ENCODE measurements at regions not wholly inside any gene's neighbourhood (a gene's known extent, or its start where the extent isn't known, plus 50 kb on each side); places are given as distances from the start of the nearest gene placed in this dataset.

GRCh38 chr22:44608597-44609399, 93.2 kb upstream of the PRR5 start:
- Histone ChIP-seq H3K27me3 (ENCODE audit: control insufficient read depth, insufficient read depth, low read length) (peaks cover 8% of the 10 kb centered on the region), H3K27ac (ENCODE audit: insufficient read depth, low read length, poor library complexity, severe bottlenecking) (no peak overlapping the region), H3K4me3 (ENCODE audit: low read depth, low read length) (no peak overlapping the region), H3K36me3 (ENCODE audit: control insufficient read depth, insufficient read depth, low read length) (no peaks in the 10 kb centered on the region), H3K9me3 (ENCODE audit: control insufficient read depth in 2 of 2, low read length in 2 of 2) (peaks cover 11 to 33% of the 10 kb centered on the region in 2 experiments), H3K4me1 (ENCODE audit: control insufficient read depth, insufficient read depth, low read length, poor library complexity, severe bottlenecking) (no peaks in the 10 kb centered on the region)
- peaks cover 0 to 19% (median 4%) of the 10 kb centered on the region in 7 donors for H3K9me3 Mint-ChIP-seq
- DNase-seq (no peak), ATAC-seq (ENCODE audit: low read depth in 2 of 2) (no peak)
- no peak overlapping the region for H3K4me3 Mint-ChIP-seq
- no peaks in the 10 kb centered on the region for H3K4me1 Mint-ChIP-seq
- no peak overlapping the region for H3K27ac Mint-ChIP-seq
- no peaks in the 10 kb centered on the region for H3K27me3 Mint-ChIP-seq
- no peaks in the 10 kb centered on the region for H3K36me3 Mint-ChIP-seq

GRCh38 chr22:44606126-44606525, 95.9 kb upstream of the PRR5 start:
- Histone ChIP-seq H3K4me3 (ENCODE audit: low read depth, low read length) (no peak overlapping the region), H3K9me3 (ENCODE audit: control insufficient read depth in 2 of 2, low read length in 2 of 2) (peaks cover 0 to 10% of the 10 kb centered on the region in 2 experiments), H3K36me3 (ENCODE audit: control insufficient read depth, insufficient read depth, low read length) (no peaks in the 10 kb centered on the region), H3K4me1 (ENCODE audit: control insufficient read depth, insufficient read depth, low read length, poor library complexity, severe bottlenecking) (no peaks in the 10 kb centered on the region), H3K27me3 (ENCODE audit: control insufficient read depth, insufficient read depth, low read length) (peaks cover 8% of the 10 kb centered on the region), H3K27ac (ENCODE audit: insufficient read depth, low read length, poor library complexity, severe bottlenecking) (no peak overlapping the region)
- Mint-ChIP-seq H3K27me3 (no peaks in the 10 kb centered on the region), H3K4me1 (no peaks in the 10 kb centered on the region), H3K9me3 (peaks cover 0 to 6% (median 3%) of the 10 kb centered on the region in 7 donors), H3K4me3 (no peak overlapping the region), H3K36me3 (no peaks in the 10 kb centered on the region), H3K27ac (no peak overlapping the region)
- no peak for DNase-seq
- ATAC-seq (ENCODE audit: low read depth in 2 of 2) = no peak

GRCh38 chr22:44605486-44605885, 96.5 kb upstream of the PRR5 start:
- Histone ChIP-seq H3K27me3 (ENCODE audit: control insufficient read depth, insufficient read depth, low read length) (peaks cover 8% of the 10 kb centered on the region), H3K4me3 (ENCODE audit: low read depth, low read length) (no peak overlapping the region), H3K9me3 (ENCODE audit: control insufficient read depth in 2 of 2, low read length in 2 of 2) (peaks cover 0 to 4% of the 10 kb centered on the region in 2 experiments), H3K27ac (ENCODE audit: insufficient read depth, low read length, poor library complexity, severe bottlenecking) (no peak overlapping the region), H3K36me3 (ENCODE audit: control insufficient read depth, insufficient read depth, low read length) (no peaks in the 10 kb centered on the region), H3K4me1 (ENCODE audit: control insufficient read depth, insufficient read depth, low read length, poor library complexity, severe bottlenecking) (no peaks in the 10 kb centered on the region)
- peaks cover 0 to 5% (median 3%) of the 10 kb centered on the region in 7 donors for H3K9me3 Mint-ChIP-seq
- H3K4me3 Mint-ChIP-seq = no peak overlapping the region
- DNase-seq (no peak), ATAC-seq (ENCODE audit: low read depth in 2 of 2) (no peak)
- H3K27me3 Mint-ChIP-seq = no peaks in the 10 kb centered on the region
- no peak overlapping the region for H3K27ac Mint-ChIP-seq
- no peaks in the 10 kb centered on the region for H3K36me3 Mint-ChIP-seq
- H3K4me1 Mint-ChIP-seq = no peaks in the 10 kb centered on the region

GRCh38 chr22:44604991-44605390, 97.0 kb upstream of the PRR5 start:
- Mint-ChIP-seq H3K27me3 (no peaks in the 10 kb centered on the region), H3K36me3 (no peaks in the 10 kb centered on the region), H3K27ac (no peak overlapping the region), H3K9me3 (peaks cover 0 to 5% (median 0%) of the 10 kb centered on the region in 7 donors), H3K4me1 (no peaks in the 10 kb centered on the region), H3K4me3 (no peak overlapping the region)
- no peaks in the 10 kb centered on the region for H3K4me1 ChIP-seq (ENCODE audit: control insufficient read depth, insufficient read depth, low read length, poor library complexity, severe bottlenecking)
- no peaks in the 10 kb centered on the region for H3K36me3 ChIP-seq (ENCODE audit: control insufficient read depth, insufficient read depth, low read length)
- no peak overlapping the region for H3K27ac ChIP-seq (ENCODE audit: insufficient read depth, low read length, poor library complexity, severe bottlenecking)
- no peaks in the 10 kb centered on the region for H3K9me3 ChIP-seq (ENCODE audit: control insufficient read depth in 2 of 2, low read length in 2 of 2)
- DNase-seq (no peak), ATAC-seq (ENCODE audit: low read depth in 2 of 2) (no peak)
- H3K4me3 ChIP-seq (ENCODE audit: low read depth, low read length) = no peak overlapping the region
- H3K27me3 ChIP-seq (ENCODE audit: control insufficient read depth, insufficient read depth, low read length) = peaks cover 8% of the 10 kb centered on the region

- Mint-ChIP-seq H3K4me3 (no peak overlapping the region), H3K27ac (no peak overlapping the region), H3K9me3 (peaks cover 0 to 4% (median 0%) of the 10 kb centered on the region in 7 donors), H3K36me3 (no peaks in the 10 kb centered on the region), H3K4me1 (no peaks in the 10 kb centered on the region), H3K27me3 (no peaks in the 10 kb centered on the region)
- Histone ChIP-seq H3K4me1 (ENCODE audit: control insufficient read depth, insufficient read depth, low read length, poor library complexity, severe bottlenecking) (no peaks in the 10 kb centered on the region), H3K27ac (ENCODE audit: insufficient read depth, low read length, poor library complexity, severe bottlenecking) (no peak overlapping the region), H3K27me3 (ENCODE audit: control insufficient read depth, insufficient read depth, low read length) (peaks cover 8% of the 10 kb centered on the region), H3K36me3 (ENCODE audit: control insufficient read depth, insufficient read depth, low read length) (no peaks in the 10 kb centered on the region), H3K9me3 (ENCODE audit: control insufficient read depth in 2 of 2, low read length in 2 of 2) (no peaks in the 10 kb centered on the region), H3K4me3 (ENCODE audit: low read depth, low read length) (no peak overlapping the region)
- ATAC-seq (ENCODE audit: low read depth in 2 of 2) = no peak
- DNase-seq = no peak
These were observed 97.5 kb upstream of the PRR5 start for GRCh38 chr22:44604455-44604854.

- no peak overlapping the region for H3K27ac Mint-ChIP-seq
- DNase-seq = no peak
These were observed 98.2 kb upstream of the PRR5 start for GRCh38 chr22:44603767-44604166.

GRCh38 chr22:44601725-44602124, 100.3 kb upstream of the PRR5 start:
- H3K27me3 Mint-ChIP-seq = no peaks in the 10 kb centered on the region
- Histone ChIP-seq H3K9me3 (ENCODE audit: control insufficient read depth in 2 of 2, low read length in 2 of 2) (no peaks in the 10 kb centered on the region), H3K27me3 (ENCODE audit: control insufficient read depth, insufficient read depth, low read length) (peaks cover 8% of the 10 kb centered on the region), H3K27ac (ENCODE audit: insufficient read depth, low read length, poor library complexity, severe bottlenecking) (no peak overlapping the region), H3K4me3 (ENCODE audit: low read depth, low read length) (no peak overlapping the region), H3K36me3 (ENCODE audit: control insufficient read depth, insufficient read depth, low read length) (no peaks in the 10 kb centered on the region), H3K4me1 (ENCODE audit: control insufficient read depth, insufficient read depth, low read length, poor library complexity, severe bottlenecking) (no peaks in the 10 kb centered on the region)
- H3K9me3 Mint-ChIP-seq = peaks cover 0 to under 1% (median 0%) of the 10 kb centered on the region in 7 donors
- H3K27ac Mint-ChIP-seq = no peak overlapping the region
- no peaks in the 10 kb centered on the region for H3K4me1 Mint-ChIP-seq
- ATAC-seq (ENCODE audit: low read depth in 2 of 2) (no peak), DNase-seq (no peak)
- H3K4me3 Mint-ChIP-seq = no peak overlapping the region
- H3K36me3 Mint-ChIP-seq = no peaks in the 10 kb centered on the region

More at GRCh38 chr22:44603767-44604166, 98.2 kb upstream of the PRR5 start:
- Mint-ChIP-seq H3K36me3 (no peaks in the 10 kb centered on the region), H3K9me3 (peaks cover 0 to 4% (median 0%) of the 10 kb centered on the region in 7 donors), H3K4me1 (no peaks in the 10 kb centered on the region), H3K4me3 (no peak overlapping the region), H3K27me3 (no peaks in the 10 kb centered on the region)
- no peak overlapping the region for H3K4me3 ChIP-seq (ENCODE audit: low read depth, low read length)
- no peak overlapping the region for H3K27ac ChIP-seq (ENCODE audit: insufficient read depth, low read length, poor library complexity, severe bottlenecking)
- ATAC-seq (ENCODE audit: low read depth in 2 of 2) = no peak
- H3K9me3 ChIP-seq (ENCODE audit: control insufficient read depth in 2 of 2, low read length in 2 of 2) = no peaks in the 10 kb centered on the region
- peaks cover 8% of the 10 kb centered on the region for H3K27me3 ChIP-seq (ENCODE audit: control insufficient read depth, insufficient read depth, low read length)
- H3K4me1 ChIP-seq (ENCODE audit: control insufficient read depth, insufficient read depth, low read length, poor library complexity, severe bottlenecking) = no peaks in the 10 kb centered on the region
- no peaks in the 10 kb centered on the region for H3K36me3 ChIP-seq (ENCODE audit: control insufficient read depth, insufficient read depth, low read length)

- Mint-ChIP-seq H3K4me3 (no peak overlapping the region), H3K27ac (no peak overlapping the region), H3K27me3 (no peaks in the 10 kb centered on the region), H3K9me3 (no peaks in the 10 kb centered on the region), H3K36me3 (no peaks in the 10 kb centered on the region), H3K4me1 (no peaks in the 10 kb centered on the region)
- ATAC-seq (ENCODE audit: low read depth in 2 of 2) = no peak
- DNase-seq = no peak
- H3K27me3 ChIP-seq (ENCODE audit: control insufficient read depth, insufficient read depth, low read length) = peaks cover 8% of the 10 kb centered on the region
- H3K4me3 ChIP-seq (ENCODE audit: low read depth, low read length) = no peak overlapping the region
- no peaks in the 10 kb centered on the region for H3K9me3 ChIP-seq (ENCODE audit: control insufficient read depth in 2 of 2, low read length in 2 of 2)
- H3K36me3 ChIP-seq (ENCODE audit: control insufficient read depth, insufficient read depth, low read length) = no peaks in the 10 kb centered on the region
- H3K27ac ChIP-seq (ENCODE audit: insufficient read depth, low read length, poor library complexity, severe bottlenecking) = no peak overlapping the region
- H3K4me1 ChIP-seq (ENCODE audit: control insufficient read depth, insufficient read depth, low read length, poor library complexity, severe bottlenecking) = no peaks in the 10 kb centered on the region
These were observed 100.8 kb upstream of the PRR5 start for GRCh38 chr22:44601189-44601588.

All from CD4-positive, CD25-positive, alpha-beta regulatory T cell (primary cell).